Adipocyte (in vitro differentiated cells): ENCODE measurements at regions not wholly inside any gene's neighbourhood (a gene's known extent, or its start where the extent isn't known, plus 50 kb on each side); places are given as distances from the start of the nearest gene placed in this dataset.

Source experiments
- DNase-seq: peaks from one replicate; pipeline ENCODE4 v3.0.0-alpha.2; 2015; ENCODE audit warnings: low read depth
- H3K27me3 ChIP-seq: replicated peaks from 2 replicates; pipeline ENCODE4 v1.7.0; 2013; ENCODE audit warnings: mild to moderate bottlenecking, low read length, moderate library complexity; ENCODE audit not compliant: control insufficient read depth, insufficient read depth
- H3K36me3 ChIP-seq: 2 replicates; pipeline ENCODE4 v1.7.0; 2013; ENCODE audit warnings: low read length, mild to moderate bottlenecking, moderate library complexity; ENCODE audit not compliant: control insufficient read depth, insufficient read depth, severe bottlenecking
- H3K4me1 ChIP-seq: 2 replicates; pipeline ENCODE4 v1.7.0; 2013; ENCODE audit warnings: mild to moderate bottlenecking, low read length, moderate library complexity; ENCODE audit not compliant: control insufficient read depth, insufficient read depth
- H3K4me3 ChIP-seq: 2 replicates; pipeline ENCODE4 v1.7.0; 2013; ENCODE audit warnings: mild to moderate bottlenecking, low read length, moderate library complexity
- H3K9ac ChIP-seq: 2 replicates; pipeline ENCODE4 v1.7.0; 2013; ENCODE audit warnings: mild to moderate bottlenecking, low read length, moderate library complexity
- H3K9me3 ChIP-seq: 2 replicates; pipeline ENCODE4 v1.7.0; 2013; ENCODE audit warnings: mild to moderate bottlenecking, low read length, moderate library complexity; ENCODE audit not compliant: control insufficient read depth

DNA sequence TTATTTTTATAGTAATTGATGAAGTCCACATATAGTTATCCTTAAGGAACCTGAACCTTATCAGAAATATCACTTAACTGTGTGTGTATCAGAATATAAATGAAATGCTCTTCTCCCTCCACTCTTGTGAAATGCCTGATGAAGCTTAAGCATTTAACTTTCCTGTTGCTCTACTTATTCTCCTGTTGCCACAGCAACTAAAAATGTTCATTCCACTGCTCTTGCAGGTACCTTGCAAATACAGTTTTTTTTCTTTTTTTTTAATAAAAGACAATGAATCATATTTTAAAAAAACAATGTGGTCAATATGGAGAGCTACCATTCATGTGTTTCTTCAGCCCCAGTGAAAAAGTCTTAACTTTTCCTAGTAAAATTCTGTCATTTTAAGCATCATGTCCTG, 210.3 kb downstream of the RFPL4B start:
- Histone ChIP-seq H3K27me3 (no peaks in the 10 kb centered on the region), H3K4me1 (no peaks in the 10 kb centered on the region), H3K4me3 (no peak overlapping the region), H3K9me3 (no peaks in the 10 kb centered on the region), H3K9ac (no peak overlapping the region), H3K36me3 (no peaks in the 10 kb centered on the region)
- DNase-seq: no peak

DNA sequence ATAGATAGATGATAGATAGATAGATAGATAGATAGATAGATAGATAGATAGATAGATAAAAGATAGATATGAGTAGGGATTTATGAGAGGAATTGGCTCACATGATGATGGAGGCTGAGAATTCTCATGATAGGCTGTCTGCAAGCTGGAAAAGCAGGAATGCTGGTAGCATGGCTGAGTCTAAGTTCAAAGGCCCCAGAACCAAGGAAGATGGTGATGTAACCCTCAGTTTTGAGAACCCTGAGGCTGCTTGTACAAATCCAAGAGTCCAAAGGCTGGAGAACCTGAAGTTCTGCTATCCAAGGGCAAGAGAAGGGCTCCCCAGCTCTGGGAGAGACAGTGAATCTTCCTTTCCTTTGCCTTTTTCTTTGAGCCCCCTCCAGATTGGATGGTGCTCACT, 210.8 kb downstream of the RFPL4B start:
- no peaks in the 10 kb centered on the region for H3K9me3 ChIP-seq
- no peak overlapping the region for H3K9ac ChIP-seq
- H3K4me1 ChIP-seq: peaks cover 2% of the 10 kb centered on the region
- no peaks in the 10 kb centered on the region for H3K27me3 ChIP-seq
- no peak overlapping the region for H3K4me3 ChIP-seq
- H3K36me3 ChIP-seq: no peaks in the 10 kb centered on the region
- no peak for DNase-seq

DNA sequence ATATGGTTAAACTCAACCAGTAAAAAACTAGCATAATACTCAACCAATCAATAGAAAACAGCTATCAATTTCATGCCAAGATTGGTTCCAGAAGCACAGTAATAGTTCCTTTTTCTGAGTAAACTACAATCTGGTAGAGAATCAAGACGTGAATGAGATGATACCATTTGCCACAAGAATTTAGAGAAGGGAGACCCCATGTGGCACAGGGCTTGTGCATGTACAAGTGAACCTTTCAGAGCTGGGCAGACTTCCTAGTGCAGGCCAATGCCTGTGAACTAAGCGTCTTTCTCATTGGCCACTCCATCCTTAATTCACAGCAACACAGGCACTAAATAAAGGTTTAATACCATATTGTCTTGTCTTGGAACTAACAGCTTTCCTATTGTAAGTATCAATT, 213.5 kb downstream of the RFPL4B start:
- Histone ChIP-seq H3K27me3 (no peaks in the 10 kb centered on the region), H3K4me1 (peaks cover 8% of the 10 kb centered on the region), H3K9me3 (no peaks in the 10 kb centered on the region), H3K9ac (no peak overlapping the region), H3K36me3 (no peaks in the 10 kb centered on the region), H3K4me3 (no peak overlapping the region)
- DNase-seq: no peak

DNA sequence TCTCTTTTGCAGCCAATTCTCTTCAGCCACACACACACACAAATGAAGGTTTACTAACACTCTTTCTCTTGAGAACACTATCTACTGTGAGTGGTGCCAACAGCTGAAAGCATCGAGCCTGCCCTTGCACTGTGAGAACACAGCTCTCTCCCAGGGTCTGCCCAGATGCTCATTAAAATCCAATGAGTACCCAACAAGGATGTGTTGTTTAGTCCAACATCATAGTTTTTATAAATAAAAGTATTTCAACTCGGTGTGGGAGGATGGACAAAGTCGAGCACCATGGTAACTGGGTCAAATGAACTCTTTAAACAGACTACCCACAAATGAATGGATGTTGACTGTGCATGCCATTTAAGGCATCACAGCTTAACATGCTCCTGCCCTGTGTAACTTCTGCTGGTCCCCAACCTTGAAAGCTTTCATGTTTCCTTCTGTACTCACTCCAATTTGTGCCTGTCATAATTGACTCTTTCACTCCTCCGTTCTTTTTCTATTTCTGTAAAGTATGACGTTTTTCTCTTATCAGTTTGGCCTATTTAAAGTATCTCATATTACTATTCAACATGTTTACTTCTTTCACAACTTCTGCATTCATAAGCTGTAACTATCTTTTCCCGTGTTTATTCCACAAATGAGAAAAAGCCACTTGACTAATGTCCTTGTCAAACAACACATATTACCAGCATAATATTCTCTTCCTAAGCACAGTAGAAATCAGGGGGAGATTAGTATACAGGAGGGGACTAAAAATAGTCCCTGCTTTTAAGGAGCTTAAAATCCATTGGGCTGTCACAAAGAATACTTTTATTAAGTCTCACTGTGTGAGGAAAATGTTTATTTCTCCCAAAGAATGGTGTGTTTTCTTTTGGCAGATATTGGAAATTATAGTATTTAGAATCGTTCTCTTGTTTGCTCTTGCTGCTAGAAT, 215.4 kb downstream of the RFPL4B start:
- Histone ChIP-seq H3K36me3 (no peaks in the 10 kb centered on the region), H3K9ac (no peak overlapping the region), H3K4me1 (peaks cover 8% of the 10 kb centered on the region), H3K27me3 (no peaks in the 10 kb centered on the region), H3K9me3 (no peaks in the 10 kb centered on the region), H3K4me3 (no peak overlapping the region)
- peak; percentile 25 for DNase-seq

DNA sequence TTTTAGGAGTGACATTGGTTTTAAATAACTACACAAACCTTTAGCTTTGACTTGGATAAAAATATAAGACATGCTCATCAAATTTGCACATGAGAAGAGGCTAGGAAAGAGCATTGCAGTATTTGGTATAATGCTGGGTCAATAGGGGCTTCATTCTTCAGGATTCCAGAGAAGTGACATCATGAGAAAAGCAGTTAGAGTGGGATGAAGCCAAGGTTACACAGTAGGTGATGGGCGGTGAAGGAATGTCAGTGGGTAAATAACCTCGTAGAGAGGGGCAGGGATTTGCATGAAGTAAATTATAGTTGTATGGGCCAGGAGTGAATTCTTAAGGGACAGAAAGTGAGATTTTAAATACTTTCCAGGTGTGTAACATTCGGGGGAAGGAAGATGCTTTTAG, 216.2 kb downstream of the RFPL4B start:
- Histone ChIP-seq H3K9ac (no peak overlapping the region), H3K9me3 (no peaks in the 10 kb centered on the region), H3K4me3 (no peak overlapping the region), H3K27me3 (no peaks in the 10 kb centered on the region), H3K4me1 (peaks cover 8% of the 10 kb centered on the region), H3K36me3 (no peaks in the 10 kb centered on the region)
- peak; percentile 19 for DNase-seq

DNA sequence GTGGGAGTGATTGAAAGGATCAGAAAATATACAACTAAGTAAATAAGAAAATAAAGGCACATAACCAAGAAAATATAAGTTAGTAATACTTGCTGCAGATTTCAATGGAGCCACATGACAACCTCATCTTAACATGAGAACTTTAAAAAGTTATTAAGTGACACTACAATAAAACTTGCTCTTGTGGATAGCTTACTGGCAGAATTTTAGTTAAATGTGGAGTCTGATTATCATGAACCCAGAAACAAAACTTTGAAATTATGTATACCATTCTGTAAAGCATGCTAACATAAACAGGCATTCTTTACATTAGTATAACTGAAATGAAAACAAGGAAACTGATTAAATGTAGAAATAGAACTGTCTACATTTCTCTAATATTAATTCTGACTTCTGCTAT, 220.9 kb downstream of the RFPL4B start:
- no peak for DNase-seq
- no peaks in the 10 kb centered on the region for H3K36me3 ChIP-seq
- no peak overlapping the region for H3K9ac ChIP-seq
- peaks cover 15% of the 10 kb centered on the region for H3K4me1 ChIP-seq
- H3K4me3 ChIP-seq: no peak overlapping the region
- no peaks in the 10 kb centered on the region for H3K27me3 ChIP-seq
- H3K9me3 ChIP-seq: no peaks in the 10 kb centered on the region

DNA sequence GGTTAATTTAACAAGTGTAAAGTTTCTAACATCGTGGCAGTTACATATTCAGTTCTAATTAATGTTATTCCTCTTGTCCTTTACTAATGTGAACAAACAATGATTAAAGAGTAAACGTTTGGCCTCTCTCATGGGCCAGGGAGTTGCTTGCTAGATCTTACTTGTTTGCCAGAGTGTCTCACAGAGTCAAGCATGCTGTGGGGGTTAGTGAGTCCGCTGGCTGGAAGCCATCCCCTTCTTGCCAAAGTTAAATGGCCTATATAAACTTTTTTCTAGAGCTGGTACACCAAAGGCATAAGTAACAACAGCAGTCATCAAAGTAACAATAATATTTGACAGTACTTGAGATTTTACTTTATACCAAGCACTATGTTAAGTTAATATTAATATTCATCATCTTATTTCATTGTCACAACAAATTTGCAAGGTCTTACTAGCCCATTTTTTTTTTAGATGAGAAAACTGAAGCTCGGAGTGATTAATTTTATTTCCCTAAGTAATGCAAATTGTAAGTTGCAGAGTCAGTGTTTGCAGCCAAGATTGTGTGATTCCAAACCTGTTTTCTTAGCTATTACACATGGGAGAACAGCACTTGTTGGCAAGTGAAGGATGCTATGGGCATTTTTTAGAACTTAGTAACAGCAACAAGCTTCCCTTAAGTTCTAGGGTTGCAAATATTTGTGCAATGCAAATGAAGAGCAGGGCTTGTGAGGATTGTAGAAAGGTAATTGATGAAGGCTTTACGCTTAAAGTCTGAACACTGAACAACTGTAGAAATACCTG, 224.5 kb downstream of the RFPL4B start:
- Histone ChIP-seq H3K4me1 (peaks cover 11% of the 10 kb centered on the region), H3K36me3 (no peaks in the 10 kb centered on the region), H3K4me3 (no peak overlapping the region), H3K9ac (peak overlapping the region; percentile 8), H3K27me3 (no peaks in the 10 kb centered on the region), H3K9me3 (no peaks in the 10 kb centered on the region)
- DNase-seq: peak; percentile 55

DNA sequence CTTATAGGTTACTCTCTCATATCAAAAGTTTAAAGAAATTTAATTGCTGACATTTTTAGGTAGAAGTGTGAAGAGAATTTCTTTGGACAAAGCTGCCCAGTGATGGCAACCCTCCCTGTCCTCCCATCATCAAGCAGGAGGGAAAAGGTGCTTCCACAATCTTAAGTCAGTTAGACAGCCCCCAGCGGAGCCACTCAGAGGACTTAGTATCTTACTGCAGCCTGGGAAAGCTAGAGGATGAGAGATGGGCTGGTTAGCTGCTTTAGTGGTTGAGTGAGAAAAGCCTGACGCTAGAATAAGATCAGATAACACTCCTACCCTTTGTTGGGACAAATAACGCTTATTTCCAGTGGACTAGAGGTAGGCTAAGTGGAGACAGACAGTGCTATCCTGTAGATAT, 227.1 kb downstream of the RFPL4B start:
- Histone ChIP-seq H3K4me3 (no peak overlapping the region), H3K4me1 (peaks cover 11% of the 10 kb centered on the region), H3K36me3 (no peaks in the 10 kb centered on the region), H3K9ac (no peak overlapping the region), H3K27me3 (no peaks in the 10 kb centered on the region), H3K9me3 (no peaks in the 10 kb centered on the region)
- no peak for DNase-seq

DNA sequence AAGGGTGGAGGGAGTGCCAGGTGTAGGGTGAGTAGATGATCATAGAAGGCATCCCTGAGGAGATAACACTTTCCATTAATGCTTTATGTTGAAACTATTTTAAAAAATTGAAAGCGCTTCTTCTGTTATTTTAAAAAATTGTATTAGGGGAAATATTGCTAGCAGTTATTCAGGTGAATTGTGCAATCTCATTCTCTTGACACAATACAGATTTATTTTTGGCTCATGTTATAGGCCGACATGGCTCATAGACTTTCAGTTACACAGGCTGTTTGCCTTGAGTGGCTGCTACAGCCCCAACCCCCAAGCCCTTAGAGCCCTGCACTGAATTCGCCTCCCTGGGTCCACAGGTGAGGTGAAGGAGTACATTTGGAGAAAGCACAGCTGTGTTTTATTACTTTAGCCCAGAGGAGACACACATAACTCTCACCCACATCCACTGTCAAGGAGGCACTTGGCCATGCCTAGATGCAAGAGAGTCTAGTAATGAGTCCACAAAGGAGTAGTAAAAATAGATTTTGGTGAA, 228.2 kb downstream of the RFPL4B start:
- Histone ChIP-seq H3K27me3 (no peaks in the 10 kb centered on the region), H3K9ac (no peak overlapping the region), H3K36me3 (no peaks in the 10 kb centered on the region), H3K9me3 (no peaks in the 10 kb centered on the region), H3K4me3 (no peak overlapping the region), H3K4me1 (peaks cover 11% of the 10 kb centered on the region)
- DNase-seq: no peak

DNA sequence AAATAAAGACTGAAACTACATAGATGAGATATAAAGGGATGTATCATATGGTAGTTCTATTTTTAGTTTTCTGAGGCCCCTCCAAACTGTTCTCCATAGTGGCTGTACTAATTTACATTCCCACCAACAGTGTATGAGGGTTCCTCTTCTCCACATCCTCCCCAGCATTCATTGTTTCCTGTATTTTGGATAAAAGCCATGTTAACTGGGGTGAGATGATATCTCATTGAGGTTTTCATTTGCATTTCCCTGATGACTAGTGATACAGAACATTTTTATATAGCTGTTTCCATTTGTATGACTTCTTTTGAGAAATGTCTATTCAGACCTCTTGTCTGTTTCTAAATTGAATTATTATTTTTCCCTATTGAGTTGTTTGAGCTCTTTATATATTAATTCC, 229.3 kb downstream of the RFPL4B start:
- no peaks in the 10 kb centered on the region for H3K9me3 ChIP-seq
- H3K36me3 ChIP-seq: no peaks in the 10 kb centered on the region
- DNase-seq: no peak
- no peak overlapping the region for H3K9ac ChIP-seq
- H3K27me3 ChIP-seq: no peaks in the 10 kb centered on the region
- no peak overlapping the region for H3K4me3 ChIP-seq
- peaks cover 5% of the 10 kb centered on the region for H3K4me1 ChIP-seq

DNA sequence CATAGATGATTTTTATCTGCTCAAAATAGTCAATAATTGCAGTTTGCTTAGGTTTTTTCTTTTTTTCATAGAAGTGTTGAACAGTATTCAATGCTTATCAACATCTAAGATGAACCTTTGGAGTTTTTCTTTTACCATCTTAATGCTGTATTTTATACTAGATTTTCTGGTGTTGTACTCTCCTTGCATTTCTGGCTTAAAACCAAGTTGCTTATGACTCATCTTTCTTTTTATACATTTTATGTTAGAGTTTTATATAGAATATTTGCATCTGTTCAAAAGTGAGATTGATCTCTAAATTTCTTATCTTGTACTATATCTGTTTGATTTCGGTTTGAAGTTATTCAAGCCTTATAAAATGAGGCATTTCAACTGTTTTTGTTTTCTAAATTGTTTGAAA, 232.5 kb downstream of the RFPL4B start:
- H3K9ac ChIP-seq: no peak overlapping the region
- H3K4me1 ChIP-seq: no peaks in the 10 kb centered on the region
- peak; percentile 37 for DNase-seq
- no peaks in the 10 kb centered on the region for H3K27me3 ChIP-seq
- no peak overlapping the region for H3K4me3 ChIP-seq
- no peaks in the 10 kb centered on the region for H3K36me3 ChIP-seq
- no peaks in the 10 kb centered on the region for H3K9me3 ChIP-seq
